C4-2B (cell line): ENCODE measurements at regions not wholly inside any gene's neighbourhood (a gene's known extent, or its start where the extent isn't known, plus 50 kb on each side); places are given as distances from the start of the nearest gene placed in this dataset.
"Not testable (repeated sequence)": the region's sequence is repeated elsewhere in the genome, so short reads cannot be mapped to it uniquely, and the experiment has no call there.

Experiments
- H3K27ac ChIP-seq: fragments of 450-650 bp; 2 replicates; pipeline ENCODE4 v1.5.1; 2017
- ZFX ChIP-seq: fragments of 450-650 bp; IDR thresholded peaks from 2 replicates; pipeline ENCODE4 v1.6.1; 2017
- TF ChIP-seq, protein P1 (sequence below): fragments of 450-650 bp; conservative IDR thresholded peaks from 2 replicates; pipeline ENCODE4 v1.5.1; 2017; ENCODE audit warnings: mild to moderate bottlenecking

DNA sequence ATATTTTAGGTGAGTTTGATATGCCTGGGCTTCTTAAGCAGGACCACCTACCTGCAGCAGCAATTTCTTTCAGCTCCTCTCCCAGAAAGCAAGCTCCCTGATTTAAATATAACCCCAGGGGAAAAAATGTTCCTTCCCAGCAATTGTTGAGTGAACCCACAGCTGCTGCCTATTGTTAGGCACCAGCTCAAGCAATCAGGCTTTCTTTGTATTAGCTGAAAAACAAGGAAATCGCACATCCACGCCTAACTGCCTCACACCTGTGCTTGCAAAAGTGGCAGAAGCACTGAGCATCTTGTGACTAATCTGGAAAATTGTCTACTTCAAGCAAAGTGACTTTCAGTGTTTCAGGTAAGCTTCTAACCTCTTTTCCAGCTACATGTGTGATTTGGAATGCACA is 432.2 kb downstream of the SMARCA1 start:
- H3K27ac ChIP-seq = no peak overlapping the region
- TF ChIP-seq, protein P1, sequence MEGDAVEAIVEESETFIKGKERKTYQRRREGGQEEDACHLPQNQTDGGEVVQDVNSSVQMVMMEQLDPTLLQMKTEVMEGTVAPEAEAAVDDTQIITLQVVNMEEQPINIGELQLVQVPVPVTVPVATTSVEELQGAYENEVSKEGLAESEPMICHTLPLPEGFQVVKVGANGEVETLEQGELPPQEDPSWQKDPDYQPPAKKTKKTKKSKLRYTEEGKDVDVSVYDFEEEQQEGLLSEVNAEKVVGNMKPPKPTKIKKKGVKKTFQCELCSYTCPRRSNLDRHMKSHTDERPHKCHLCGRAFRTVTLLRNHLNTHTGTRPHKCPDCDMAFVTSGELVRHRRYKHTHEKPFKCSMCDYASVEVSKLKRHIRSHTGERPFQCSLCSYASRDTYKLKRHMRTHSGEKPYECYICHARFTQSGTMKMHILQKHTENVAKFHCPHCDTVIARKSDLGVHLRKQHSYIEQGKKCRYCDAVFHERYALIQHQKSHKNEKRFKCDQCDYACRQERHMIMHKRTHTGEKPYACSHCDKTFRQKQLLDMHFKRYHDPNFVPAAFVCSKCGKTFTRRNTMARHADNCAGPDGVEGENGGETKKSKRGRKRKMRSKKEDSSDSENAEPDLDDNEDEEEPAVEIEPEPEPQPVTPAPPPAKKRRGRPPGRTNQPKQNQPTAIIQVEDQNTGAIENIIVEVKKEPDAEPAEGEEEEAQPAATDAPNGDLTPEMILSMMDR = no peak
- TF ChIP-seq ZFX = no peak

- no peak overlapping the region for H3K27ac ChIP-seq
- TF ChIP-seq, protein P1 = no peak
- no peak for TF ChIP-seq ZFX
Observed at GRCh38 chrX:129086802-129087201, 436.5 kb downstream of the SMARCA1 start.

GRCh38 chrX:129084291-129084690 is 439.0 kb downstream of the SMARCA1 start:
- H3K27ac ChIP-seq = not testable (repeated sequence)

- no peak overlapping the region for H3K27ac ChIP-seq
- TF ChIP-seq, protein P1 = no peak
- TF ChIP-seq ZFX = no peak
Observed at GRCh38 chrX:129077424-129078170, 445.7 kb downstream of the SMARCA1 start.

- H3K27ac ChIP-seq = no peak overlapping the region
- TF ChIP-seq, protein P1 = no peak
- TF ChIP-seq ZFX = no peak
Observed at GRCh38 chrX:129071390-129071789, 451.9 kb downstream of the SMARCA1 start.

- no peak for TF ChIP-seq ZFX
- TF ChIP-seq, protein P1 = no peak
- H3K27ac ChIP-seq = no peak overlapping the region
Observed at GRCh38 chrX:129065895-129066294, 457.4 kb downstream of the SMARCA1 start.

DNA sequence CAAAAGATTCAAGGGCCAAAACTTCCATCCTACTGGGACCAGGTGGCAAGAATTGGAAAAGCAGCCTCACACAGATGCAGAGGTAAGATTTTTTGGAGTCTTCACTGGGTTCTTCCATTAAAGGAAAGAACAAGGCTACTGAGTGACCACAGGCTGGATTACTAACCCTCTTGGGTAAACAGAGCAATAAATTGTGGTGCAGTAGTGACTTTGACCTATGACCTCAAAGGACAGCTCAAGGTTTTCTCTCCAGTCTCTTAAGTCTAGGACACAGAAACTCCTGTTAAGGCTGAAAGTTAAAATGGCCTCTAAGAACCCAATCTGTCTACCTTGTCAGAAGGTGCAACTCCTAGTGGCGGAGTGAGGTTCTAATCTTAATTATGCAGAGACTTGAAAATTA is 464.9 kb downstream of the SMARCA1 start:
- TF ChIP-seq ZFX = no peak
- TF ChIP-seq, protein P1 = no peak

GRCh38 chrX:129043138-129043537 is 480.2 kb downstream of the SMARCA1 start:
- TF ChIP-seq ZFX = no peak
- TF ChIP-seq, protein P1 = no peak
- no peak overlapping the region for H3K27ac ChIP-seq

More for the DNA sequence above, 464.9 kb downstream of the SMARCA1 start:
- no peak overlapping the region for H3K27ac ChIP-seq
